ENCODE measurements at regions not wholly inside any gene's neighbourhood (a gene's known extent, or its start where the extent isn't known, plus 50 kb on each side); places are given as distances from the start of the nearest gene placed in this dataset.

DNA sequence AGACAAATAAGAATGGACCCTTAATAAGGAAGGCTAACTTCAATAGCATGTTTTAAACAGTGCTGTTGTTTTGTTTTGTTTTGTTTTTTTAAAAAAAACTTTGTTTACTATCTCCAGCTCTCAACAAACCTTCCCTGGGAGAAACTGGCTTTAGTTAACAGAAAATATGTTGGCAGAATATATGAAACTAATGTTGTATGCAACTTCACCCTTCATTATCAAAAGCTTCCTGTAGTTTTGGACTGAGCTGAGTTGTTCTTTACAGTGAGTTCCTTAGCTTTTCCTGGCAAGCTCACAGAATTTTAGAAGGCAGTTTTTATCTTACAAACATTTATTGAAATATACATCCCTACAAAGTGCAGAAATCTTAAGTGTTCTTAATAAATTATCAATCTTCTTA, 2480.7 kb upstream of the PCDH20 start:
- intact Hi-C loops (cut with DNase I): no loop called here
- no peak for TF ChIP-seq POLR2A (IDR thresholded peaks at IDR 0.05)
- TF ChIP-seq, protein P1, sequence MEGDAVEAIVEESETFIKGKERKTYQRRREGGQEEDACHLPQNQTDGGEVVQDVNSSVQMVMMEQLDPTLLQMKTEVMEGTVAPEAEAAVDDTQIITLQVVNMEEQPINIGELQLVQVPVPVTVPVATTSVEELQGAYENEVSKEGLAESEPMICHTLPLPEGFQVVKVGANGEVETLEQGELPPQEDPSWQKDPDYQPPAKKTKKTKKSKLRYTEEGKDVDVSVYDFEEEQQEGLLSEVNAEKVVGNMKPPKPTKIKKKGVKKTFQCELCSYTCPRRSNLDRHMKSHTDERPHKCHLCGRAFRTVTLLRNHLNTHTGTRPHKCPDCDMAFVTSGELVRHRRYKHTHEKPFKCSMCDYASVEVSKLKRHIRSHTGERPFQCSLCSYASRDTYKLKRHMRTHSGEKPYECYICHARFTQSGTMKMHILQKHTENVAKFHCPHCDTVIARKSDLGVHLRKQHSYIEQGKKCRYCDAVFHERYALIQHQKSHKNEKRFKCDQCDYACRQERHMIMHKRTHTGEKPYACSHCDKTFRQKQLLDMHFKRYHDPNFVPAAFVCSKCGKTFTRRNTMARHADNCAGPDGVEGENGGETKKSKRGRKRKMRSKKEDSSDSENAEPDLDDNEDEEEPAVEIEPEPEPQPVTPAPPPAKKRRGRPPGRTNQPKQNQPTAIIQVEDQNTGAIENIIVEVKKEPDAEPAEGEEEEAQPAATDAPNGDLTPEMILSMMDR (IDR thresholded peaks at IDR 0.05): no peak

DNA sequence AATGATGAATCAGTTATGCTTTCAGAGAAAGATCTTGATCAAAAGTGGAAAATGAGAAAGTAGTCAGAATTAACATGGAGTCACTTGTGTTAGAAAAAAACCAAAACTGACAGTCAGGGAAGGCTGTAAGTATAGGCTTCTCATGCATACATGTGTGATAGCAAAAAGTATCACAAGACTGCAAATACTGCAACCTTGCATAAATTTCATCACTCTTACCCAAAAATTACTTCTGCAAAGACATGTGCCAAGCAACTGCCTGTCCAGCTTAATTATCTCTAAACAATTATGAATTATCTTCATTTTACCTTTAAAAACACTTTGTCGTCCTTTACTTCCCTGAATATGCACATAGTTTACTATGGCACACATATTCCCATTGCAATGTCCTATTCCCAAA, 2466.4 kb upstream of the PCDH20 start:
- no peak overlapping the region for H3K4me3 ChIP-seq (replicated peaks in 1 of 3)
- no peaks in the 10 kb centered on the region for H3K4me1 ChIP-seq
- DNase-seq: no peak
- 92 to 95% methylated on average over 1 of the region's 1 CpG for WGBS, 2 donors
- no peaks in the 10 kb centered on the region for H3K36me3 ChIP-seq
- no peak for TF ChIP-seq POLR2A (IDR thresholded peaks at IDR 0.05)
- TF ChIP-seq, protein P1 (IDR thresholded peaks at IDR 0.05): no peak
- H3K27ac ChIP-seq: no peak overlapping the region
- H3K9me3 ChIP-seq: no peaks in the 10 kb centered on the region
- intact Hi-C loops (cut with DNase I): no loop called here
- H3K27me3 ChIP-seq: no peaks in the 10 kb centered on the region

More for the DNA sequence above, 2480.7 kb upstream of the PCDH20 start:
- no peak overlapping the region for H3K4me3 ChIP-seq (replicated peaks in 1 of 3)
- no peaks in the 10 kb centered on the region for H3K27me3 ChIP-seq
- H3K4me1 ChIP-seq: no peaks in the 10 kb centered on the region
- no peak for DNase-seq
- no peaks in the 10 kb centered on the region for H3K9me3 ChIP-seq
- no peak overlapping the region for H3K27ac ChIP-seq
- H3K36me3 ChIP-seq: no peaks in the 10 kb centered on the region

- intact Hi-C loops (cut with DNase I): no loop called here
- Histone ChIP-seq H3K36me3 (no peaks in the 10 kb centered on the region), H3K27me3 (no peaks in the 10 kb centered on the region), H3K4me1 (no peaks in the 10 kb centered on the region), H3K4me3 (replicated peaks in 1 of 3) (no peak overlapping the region), H3K9me3 (no peaks in the 10 kb centered on the region), H3K27ac (no peak overlapping the region)
- DNase-seq: no peak
- TF ChIP-seq, protein P1 (IDR thresholded peaks at IDR 0.05): no peak
- TF ChIP-seq POLR2A (IDR thresholded peaks at IDR 0.05): no peak
- WGBS, 2 donors: 64 to 65% methylated on average over 3 of the region's 3 CpGs
Measured at GRCh38 chr13:63880705-63881104, 2465.1 kb upstream of the PCDH20 start.

GRCh38 chr13:63873936-63874335, 2458.3 kb upstream of the PCDH20 start:
- intact Hi-C loops (cut with DNase I): no loop called here
- TF ChIP-seq POLR2A (IDR thresholded peaks at IDR 0.05): no peak
- TF ChIP-seq, protein P1 (IDR thresholded peaks at IDR 0.05): no peak
- no peaks in the 10 kb centered on the region for H3K27me3 ChIP-seq
- H3K4me1 ChIP-seq: no peaks in the 10 kb centered on the region
- no peaks in the 10 kb centered on the region for H3K36me3 ChIP-seq
- DNase-seq: no peak
- no peaks in the 10 kb centered on the region for H3K9me3 ChIP-seq
- 89 to 93% methylated on average over 5 of the region's 5 CpGs for WGBS, 2 donors
- no peak overlapping the region for H3K27ac ChIP-seq
- H3K4me3 ChIP-seq (replicated peaks in 1 of 3): no peak overlapping the region

- TF ChIP-seq, protein P1 (IDR thresholded peaks at IDR 0.05): no peak
- TF ChIP-seq POLR2A (IDR thresholded peaks at IDR 0.05): no peak
- Histone ChIP-seq H3K9me3 (no peaks in the 10 kb centered on the region), H3K27ac (no peak overlapping the region), H3K4me3 (replicated peaks in 1 of 3) (no peak overlapping the region), H3K36me3 (no peaks in the 10 kb centered on the region), H3K4me1 (no peaks in the 10 kb centered on the region), H3K27me3 (no peaks in the 10 kb centered on the region)
- DNase-seq: no peak
- intact Hi-C loops (cut with DNase I): no loop called here
- 92 to 93% methylated on average over 3 of the region's 3 CpGs for WGBS, 2 donors
Measured at GRCh38 chr13:63864171-63864902, 2448.7 kb upstream of the PCDH20 start.
